Tibial nerve (tissue), 4 donors: ENCODE measurements at regions not wholly inside any gene's neighbourhood (a gene's known extent, or its start where the extent isn't known, plus 50 kb on each side); places are given as distances from the start of the nearest gene placed in this dataset.

Experiments
- DNase-seq, 2 donors: peaks; one replicate each; pipeline ENCODE4 v3.0.0-alpha.2; 2019; ENCODE audit warnings: low spot score in 2 of 2
- H3K27ac ChIP-seq, 4 donors: fragments of 200-600 bp; sonication (generic) in 3 of 4; one replicate each; pipeline ENCODE4 v1.5.1; 2017 to 2019; ENCODE audit warnings: mild to moderate bottlenecking in 1 of 4
- H3K27me3 ChIP-seq, 2 donors: fragments of 200-600 bp; sonication (generic) in 1 of 2; one replicate each; pipeline versions ENCODE4 v1.5.1 to v1.6.0; 2017 to 2019
- H3K36me3 ChIP-seq, 3 donors: fragments of 200-600 bp; sonication (generic); one replicate each; pipeline ENCODE4 v1.5.1; 2018 to 2019
- H3K4me1 ChIP-seq, 4 donors: fragments of 200-600 bp; sonication (generic) in 3 of 4; one replicate each; pipeline ENCODE4 v1.5.1; 2017 to 2019
- H3K4me3 ChIP-seq, 4 donors: fragments of 200-600 bp; sonication (generic) in 3 of 4; one replicate each; pipeline ENCODE4 v1.5.1; 2017 to 2019; ENCODE audit warnings: mild to moderate bottlenecking in 1 of 4, moderate library complexity in 1 of 4
- H3K9me3 ChIP-seq, 4 donors: fragments of 200-600 bp; sonication (generic) in 3 of 4; one replicate each; pipeline ENCODE4 v1.5.1; 2017 to 2019
- EP300 ChIP-seq, 2 donors: sonication (generic); formaldehyde crosslinking; IDR thresholded peaks; one replicate each; pipeline ENCODE4 v1.6.1; 2017; ENCODE audit warnings: antibody characterized with exemption in 2 of 2, mild to moderate bottlenecking in 1 of 2
- POLR2A ChIP-seq, 2 donors: fragments of 450-650 bp; IDR thresholded peaks; one replicate each; pipeline ENCODE4 v1.6.1; 2017; ENCODE audit warnings: antibody characterized with exemption in 2 of 2, mild to moderate bottlenecking in 2 of 2, moderate library complexity in 2 of 2
- WGBS, 2 donors: methylation state at CpG; one replicate each; pipeline ENCODE4 v1.1.5; 2018; 5-methylcytosine and 5-hydroxymethylcytosine counted together
- TF ChIP-seq, protein P1 (sequence below), 5 experiments: fragments of 200-600 bp in 3 of 5; fragments of 450-650 bp in 2 of 5; sonication (generic) in 3 of 5; IDR thresholded peaks; one replicate each; pipeline ENCODE4 v1.5.1; 2016 to 2019; ENCODE audit warnings: antibody characterized with exemption in 5 of 5, mild to moderate bottlenecking in 3 of 5, moderate library complexity in 2 of 5

DNA sequence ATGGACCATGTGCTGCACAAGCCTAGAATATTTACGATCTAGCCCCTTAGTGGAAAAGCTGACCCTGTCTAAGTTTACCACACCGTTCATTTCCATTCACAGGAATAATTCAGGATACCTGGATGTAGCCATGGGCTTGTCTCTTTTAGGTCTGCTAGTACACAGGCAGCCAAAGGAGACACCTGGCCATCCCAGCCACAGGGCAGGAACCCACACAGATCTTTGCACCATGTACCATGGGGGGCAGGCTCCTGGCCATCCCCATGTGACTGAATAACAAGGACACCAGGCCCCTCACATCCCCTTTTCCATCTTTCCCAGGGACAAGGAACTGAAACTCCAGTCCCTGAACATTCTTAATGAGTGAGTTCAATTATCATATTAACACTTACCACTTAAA, 467.3 kb upstream of the MYT1L start:
- Histone ChIP-seq H3K27ac (no peak overlapping the region), H3K4me1 (no peaks in the 10 kb centered on the region), H3K36me3 (no peaks in the 10 kb centered on the region), H3K27me3 (no peaks in the 10 kb centered on the region), H3K9me3 (peaks cover 0 to 20% (median 2%) of the 10 kb centered on the region in 4 donors), H3K4me3 (no peak overlapping the region)
- no peak for DNase-seq
- TF ChIP-seq, protein P1, sequence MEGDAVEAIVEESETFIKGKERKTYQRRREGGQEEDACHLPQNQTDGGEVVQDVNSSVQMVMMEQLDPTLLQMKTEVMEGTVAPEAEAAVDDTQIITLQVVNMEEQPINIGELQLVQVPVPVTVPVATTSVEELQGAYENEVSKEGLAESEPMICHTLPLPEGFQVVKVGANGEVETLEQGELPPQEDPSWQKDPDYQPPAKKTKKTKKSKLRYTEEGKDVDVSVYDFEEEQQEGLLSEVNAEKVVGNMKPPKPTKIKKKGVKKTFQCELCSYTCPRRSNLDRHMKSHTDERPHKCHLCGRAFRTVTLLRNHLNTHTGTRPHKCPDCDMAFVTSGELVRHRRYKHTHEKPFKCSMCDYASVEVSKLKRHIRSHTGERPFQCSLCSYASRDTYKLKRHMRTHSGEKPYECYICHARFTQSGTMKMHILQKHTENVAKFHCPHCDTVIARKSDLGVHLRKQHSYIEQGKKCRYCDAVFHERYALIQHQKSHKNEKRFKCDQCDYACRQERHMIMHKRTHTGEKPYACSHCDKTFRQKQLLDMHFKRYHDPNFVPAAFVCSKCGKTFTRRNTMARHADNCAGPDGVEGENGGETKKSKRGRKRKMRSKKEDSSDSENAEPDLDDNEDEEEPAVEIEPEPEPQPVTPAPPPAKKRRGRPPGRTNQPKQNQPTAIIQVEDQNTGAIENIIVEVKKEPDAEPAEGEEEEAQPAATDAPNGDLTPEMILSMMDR (IDR thresholded peaks at IDR 0.05): no peak
- TF ChIP-seq EP300 (IDR thresholded peaks at IDR 0.05): no peak
- TF ChIP-seq POLR2A (IDR thresholded peaks at IDR 0.05): no peak
- 80 to 85% methylated on average over 2 of the region's 2 CpGs for WGBS, 2 donors

GRCh38 chr2:2797797-2798196, 466.7 kb upstream of the MYT1L start:
- WGBS, 2 donors: 71 to 83% methylated on average over 5 of the region's 5 CpGs
- TF ChIP-seq, protein P1 (IDR thresholded peaks at IDR 0.05): no peak
- no peak for TF ChIP-seq EP300 (IDR thresholded peaks at IDR 0.05)
- no peak for TF ChIP-seq POLR2A (IDR thresholded peaks at IDR 0.05)

GRCh38 chr2:2796207-2796606, 465.1 kb upstream of the MYT1L start:
- TF ChIP-seq, protein P1 (IDR thresholded peaks at IDR 0.05): no peak
- TF ChIP-seq EP300 (IDR thresholded peaks at IDR 0.05): no peak
- H3K4me3 ChIP-seq: no peak overlapping the region
- peaks cover 0 to 9% (median 0%) of the 10 kb centered on the region in 4 donors for H3K9me3 ChIP-seq
- no peak for DNase-seq
- no peaks in the 10 kb centered on the region for H3K36me3 ChIP-seq
- H3K4me1 ChIP-seq: no peaks in the 10 kb centered on the region
- H3K27me3 ChIP-seq: no peaks in the 10 kb centered on the region
- 87 to 90% methylated on average over 13 to 14 of the region's 14 CpGs for WGBS, 2 donors
- H3K27ac ChIP-seq: no peak overlapping the region

More at GRCh38 chr2:2797797-2798196, 466.7 kb upstream of the MYT1L start:
- H3K4me1 ChIP-seq: no peaks in the 10 kb centered on the region
- H3K4me3 ChIP-seq: no peak overlapping the region
- H3K36me3 ChIP-seq: no peaks in the 10 kb centered on the region
- H3K27me3 ChIP-seq: no peaks in the 10 kb centered on the region
- H3K27ac ChIP-seq: no peak overlapping the region
- no peak for DNase-seq
- H3K9me3 ChIP-seq: peaks cover 0 to 16% (median 2%) of the 10 kb centered on the region in 4 donors

GRCh38 chr2:2795438-2796091, 464.5 kb upstream of the MYT1L start:
- Histone ChIP-seq H3K27ac (no peak overlapping the region), H3K4me3 (no peak overlapping the region), H3K36me3 (no peaks in the 10 kb centered on the region), H3K4me1 (no peaks in the 10 kb centered on the region), H3K9me3 (peaks cover 0 to 8% (median 0%) of the 10 kb centered on the region in 4 donors), H3K27me3 (no peaks in the 10 kb centered on the region)
- TF ChIP-seq POLR2A (IDR thresholded peaks at IDR 0.05): no peak
- no peak for TF ChIP-seq EP300 (IDR thresholded peaks at IDR 0.05)
- TF ChIP-seq, protein P1 (IDR thresholded peaks at IDR 0.05): no peak
- no peak for DNase-seq
- 90 to 92% methylated on average over 15 to 21 of the region's 29 CpGs for WGBS, 2 donors

DNA sequence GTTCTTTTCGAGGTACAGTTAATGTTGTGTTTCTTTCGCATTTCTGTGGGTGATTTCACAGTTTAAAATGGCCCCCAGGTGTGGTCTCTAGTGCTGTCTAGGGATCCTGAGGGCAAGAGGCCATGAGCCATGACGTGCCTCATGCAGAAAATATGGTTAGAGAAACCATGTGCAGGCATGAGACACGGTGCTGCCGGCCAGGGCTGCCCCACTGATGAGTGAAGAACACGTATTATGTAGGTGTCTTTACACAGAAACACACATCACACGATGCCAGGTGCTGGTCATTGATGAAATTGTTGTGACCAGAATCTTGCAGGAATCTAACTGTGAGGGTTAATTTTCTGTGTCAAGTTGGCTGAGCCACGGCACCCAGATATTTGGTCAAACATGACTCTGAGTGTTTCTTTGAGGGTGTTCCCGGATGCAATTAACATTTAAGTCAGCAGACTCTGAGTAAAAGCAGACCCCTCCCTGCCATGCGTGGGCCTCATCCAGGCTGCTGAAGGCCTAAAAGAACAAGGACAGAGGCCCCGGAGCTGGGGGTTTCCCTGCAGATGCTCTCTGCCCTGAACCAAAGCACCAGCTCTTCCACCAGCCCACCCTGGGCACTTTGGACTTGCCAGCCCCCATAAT, 463.0 kb upstream of the MYT1L start:
- H3K36me3 ChIP-seq: no peaks in the 10 kb centered on the region
- H3K27ac ChIP-seq: no peak overlapping the region
- no peak for DNase-seq
- H3K27me3 ChIP-seq: no peaks in the 10 kb centered on the region
- H3K4me1 ChIP-seq: no peaks in the 10 kb centered on the region
- H3K4me3 ChIP-seq: no peak overlapping the region
- TF ChIP-seq, protein P1 (IDR thresholded peaks at IDR 0.05): no peak
- no peak for TF ChIP-seq EP300 (IDR thresholded peaks at IDR 0.05)
- TF ChIP-seq POLR2A (IDR thresholded peaks at IDR 0.05): no peak
- 67 to 70% methylated on average over 11 of the region's 11 CpGs for WGBS, 2 donors
- H3K9me3 ChIP-seq: peaks cover 0 to 2% (median 0%) of the 10 kb centered on the region in 4 donors
